ENCODE measurements at regions not wholly inside any gene's neighbourhood (a gene's known extent, or its start where the extent isn't known, plus 50 kb on each side); places are given as distances from the start of the nearest gene placed in this dataset.

DNA sequence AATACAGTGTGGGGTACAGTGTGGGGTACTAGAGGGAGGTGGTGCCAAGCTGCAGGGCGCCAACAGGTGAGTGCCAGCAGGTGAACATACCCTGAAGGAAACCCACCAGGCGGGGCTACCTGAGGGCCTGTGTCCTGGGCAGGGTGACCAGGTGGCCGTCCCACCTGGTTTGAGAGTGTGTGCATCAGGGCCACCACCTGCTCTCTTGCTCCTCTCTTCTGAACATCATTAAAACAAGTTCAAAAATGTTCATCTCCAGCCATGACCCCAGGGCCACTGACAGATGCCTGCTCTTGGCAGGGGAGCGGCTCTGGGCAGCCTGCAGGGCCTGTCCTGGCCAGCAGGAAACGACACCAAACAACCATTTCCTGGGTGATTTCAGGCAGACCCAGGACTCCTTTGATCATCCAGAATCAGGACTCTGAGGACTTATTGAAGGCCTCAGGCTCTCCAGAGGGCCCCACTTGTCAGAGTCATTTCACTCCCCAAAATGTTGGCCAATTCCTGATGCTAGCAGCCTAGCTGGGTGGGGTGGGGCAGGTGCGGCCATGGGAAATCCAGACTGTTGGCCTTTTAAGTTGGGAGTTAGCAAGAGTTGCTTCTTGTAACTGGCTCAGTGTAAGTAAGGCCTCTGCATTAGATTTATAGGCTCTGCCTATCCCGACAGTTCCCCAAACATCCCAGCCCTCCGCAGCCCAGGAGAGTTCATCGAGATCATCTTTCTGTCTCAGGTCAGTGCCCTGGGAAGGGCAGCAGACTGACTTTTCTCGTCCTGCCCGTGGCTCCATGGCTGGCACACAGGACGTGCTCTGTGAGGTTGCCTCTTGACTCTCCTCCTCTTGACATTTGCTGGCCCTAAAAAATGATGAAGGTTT is 111.5 kb upstream of the ZNF236 start:
- POLR2A ChIA-PET: no interaction called here
- Histone ChIP-seq H3K4me3 (ENCODE audit: low read depth, low read length) (no peak overlapping the region), H3K36me3 (ENCODE audit: control insufficient read depth, insufficient read depth, low read length) (no peaks in the 10 kb centered on the region), H3K27me3 (ENCODE audit: control insufficient read depth, insufficient read depth, low read length) (no peaks in the 10 kb centered on the region)
- no peak for DNase-seq (ENCODE audit: low read depth)
- TF ChIP-seq, protein P1, sequence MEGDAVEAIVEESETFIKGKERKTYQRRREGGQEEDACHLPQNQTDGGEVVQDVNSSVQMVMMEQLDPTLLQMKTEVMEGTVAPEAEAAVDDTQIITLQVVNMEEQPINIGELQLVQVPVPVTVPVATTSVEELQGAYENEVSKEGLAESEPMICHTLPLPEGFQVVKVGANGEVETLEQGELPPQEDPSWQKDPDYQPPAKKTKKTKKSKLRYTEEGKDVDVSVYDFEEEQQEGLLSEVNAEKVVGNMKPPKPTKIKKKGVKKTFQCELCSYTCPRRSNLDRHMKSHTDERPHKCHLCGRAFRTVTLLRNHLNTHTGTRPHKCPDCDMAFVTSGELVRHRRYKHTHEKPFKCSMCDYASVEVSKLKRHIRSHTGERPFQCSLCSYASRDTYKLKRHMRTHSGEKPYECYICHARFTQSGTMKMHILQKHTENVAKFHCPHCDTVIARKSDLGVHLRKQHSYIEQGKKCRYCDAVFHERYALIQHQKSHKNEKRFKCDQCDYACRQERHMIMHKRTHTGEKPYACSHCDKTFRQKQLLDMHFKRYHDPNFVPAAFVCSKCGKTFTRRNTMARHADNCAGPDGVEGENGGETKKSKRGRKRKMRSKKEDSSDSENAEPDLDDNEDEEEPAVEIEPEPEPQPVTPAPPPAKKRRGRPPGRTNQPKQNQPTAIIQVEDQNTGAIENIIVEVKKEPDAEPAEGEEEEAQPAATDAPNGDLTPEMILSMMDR (IDR thresholded peaks at IDR 0.05; ENCODE audit: insufficient read depth, low read depth, low read length): no peak
- CTCF ChIA-PET: interaction anchor here (0.9 to 1.7 kb wide), 4 partner anchors 29 to 363 kb away, joined by 3 to 10 read pairs (median 4); no protein-coding TSS in a partner anchor

DNA sequence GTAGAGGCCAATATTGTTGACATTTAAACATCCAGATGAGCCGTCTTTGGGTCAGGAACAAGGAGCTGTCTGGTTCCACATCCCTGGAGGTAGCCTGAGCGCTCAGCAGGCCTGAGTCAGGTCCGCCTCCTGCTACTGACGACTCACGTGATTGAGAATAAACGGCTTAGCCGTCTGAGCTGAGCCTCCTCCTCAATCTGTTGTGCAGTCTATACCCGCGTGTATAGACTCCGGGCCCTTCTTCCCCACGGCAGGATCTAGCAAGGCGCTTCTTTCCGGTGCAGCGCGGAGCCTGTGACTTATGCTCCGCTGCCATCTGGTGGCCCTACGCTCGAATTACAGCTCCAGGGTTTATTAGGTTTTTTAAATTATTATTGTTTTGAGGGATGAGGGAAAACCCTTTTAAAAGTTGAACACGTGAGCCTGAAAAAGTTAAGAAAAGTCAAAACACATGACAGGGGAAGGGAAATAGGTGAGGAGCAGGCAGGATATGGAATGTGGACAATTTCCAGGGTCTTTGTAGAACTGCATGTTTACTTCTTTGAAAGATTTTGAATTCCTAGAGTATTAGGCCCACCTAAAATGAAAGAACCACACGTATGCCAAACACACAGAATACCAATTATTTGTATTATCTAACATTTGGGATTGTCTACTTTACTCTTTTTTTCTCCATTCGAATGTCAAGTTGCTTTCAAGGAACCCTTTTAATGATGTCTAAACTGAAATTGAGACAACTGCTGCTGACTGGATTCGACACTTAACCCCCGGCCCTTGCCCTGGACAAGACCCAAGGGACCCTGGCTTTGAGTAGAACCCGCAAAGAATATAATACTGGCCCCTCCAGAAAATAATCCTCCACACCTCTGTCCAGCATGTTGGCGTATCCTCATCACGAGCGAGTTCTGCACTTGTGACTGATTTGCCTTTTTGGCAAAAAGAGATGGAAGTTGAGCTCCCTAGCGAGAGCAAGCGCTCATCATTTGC is 112.4 kb upstream of the ZNF236 start:
- ChIA-PET POLR2A (no interaction called here), CTCF (interaction anchor here (0.6 to 3.6 kb wide), 32 partner anchors 10 to 469 kb away, joined by 3 to 70 read pairs (median 4); no protein-coding TSS in a partner anchor)
- TF ChIP-seq, protein P1 (IDR thresholded peaks at IDR 0.05; ENCODE audit: insufficient read depth, low read depth, low read length): peak; percentile 89
- Histone ChIP-seq H3K36me3 (ENCODE audit: control insufficient read depth, insufficient read depth, low read length) (no peaks in the 10 kb centered on the region), H3K4me3 (ENCODE audit: low read depth, low read length) (no peak overlapping the region), H3K27me3 (ENCODE audit: control insufficient read depth, insufficient read depth, low read length) (no peaks in the 10 kb centered on the region)
- DNase-seq (ENCODE audit: low read depth): no peak

DNA sequence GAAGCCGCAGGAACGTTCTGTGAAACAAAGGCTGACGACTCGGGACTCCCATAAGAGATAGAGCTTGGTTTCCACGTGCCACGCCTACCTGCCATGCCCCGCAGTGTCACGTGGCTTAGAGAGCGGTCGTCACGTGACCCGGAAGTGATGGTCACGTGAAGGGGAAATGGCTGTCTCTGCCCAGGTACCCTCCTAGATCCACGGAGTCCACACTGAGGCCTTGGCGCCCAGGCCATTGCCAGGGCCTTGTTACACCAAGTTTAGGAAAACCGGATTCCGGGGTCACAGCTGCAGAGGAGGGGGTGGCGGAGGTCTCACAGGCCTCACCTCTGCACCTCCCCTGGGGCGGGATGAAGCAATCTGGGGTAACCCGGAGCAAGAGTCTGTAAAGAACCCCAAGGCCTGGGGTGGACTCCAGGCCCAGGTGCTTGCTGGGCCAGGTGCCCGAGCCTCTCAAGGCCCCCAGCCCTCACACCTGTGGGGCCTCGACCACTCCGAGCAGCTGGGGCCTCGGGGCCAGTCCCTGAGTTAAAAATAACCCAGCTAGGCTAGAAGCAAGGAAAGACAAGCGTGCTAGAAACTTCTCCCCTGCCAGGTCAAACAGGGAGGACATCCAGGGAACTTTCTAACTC is 113.5 kb upstream of the ZNF236 start:
- Histone ChIP-seq H3K36me3 (ENCODE audit: control insufficient read depth, insufficient read depth, low read length) (no peaks in the 10 kb centered on the region), H3K4me3 (ENCODE audit: low read depth, low read length) (no peak overlapping the region), H3K27me3 (ENCODE audit: control insufficient read depth, insufficient read depth, low read length) (no peaks in the 10 kb centered on the region)
- ChIA-PET CTCF (interaction anchor here (0.8 to 3.6 kb wide), 19 partner anchors 9 to 452 kb away, joined by 3 to 70 read pairs (median 4); no protein-coding TSS in a partner anchor), POLR2A (no interaction called here)
- TF ChIP-seq, protein P1 (IDR thresholded peaks at IDR 0.05; ENCODE audit: insufficient read depth, low read depth, low read length): no peak
- DNase-seq (ENCODE audit: low read depth): no peak

DNA sequence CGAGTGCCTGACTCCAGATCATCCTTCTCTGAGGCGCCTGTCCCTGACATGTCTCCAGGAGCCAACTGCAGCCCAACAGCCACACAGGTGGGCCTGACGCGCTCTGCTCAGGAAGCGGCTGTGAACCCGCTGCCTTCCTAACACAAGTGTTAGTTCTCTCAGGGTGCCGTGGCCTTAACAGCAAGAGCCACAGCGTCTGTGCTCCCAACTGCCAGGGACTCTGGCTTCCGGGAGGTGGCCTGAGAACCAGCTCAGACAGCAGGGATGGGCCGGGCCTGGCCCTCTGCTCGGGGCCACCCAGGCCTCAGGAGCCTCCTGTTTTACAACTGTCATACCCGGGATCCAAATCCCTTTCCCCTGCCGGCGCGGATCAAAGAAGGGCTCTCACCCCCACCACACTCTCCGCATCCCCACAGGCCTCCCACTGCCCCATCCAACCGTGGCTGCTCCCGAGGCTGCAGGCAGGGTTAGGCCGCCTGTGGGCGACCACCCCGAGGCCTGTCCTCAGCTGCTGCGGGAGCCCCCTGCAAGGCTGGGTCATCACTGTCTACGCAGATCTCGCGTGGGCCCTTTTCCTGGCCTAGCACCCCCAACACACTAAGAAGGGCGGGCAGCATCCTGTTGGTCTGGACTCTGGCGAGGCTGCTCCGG is 114.2 kb upstream of the ZNF236 start:
- TF ChIP-seq, protein P1 (IDR thresholded peaks at IDR 0.05; ENCODE audit: insufficient read depth, low read depth, low read length): no peak
- POLR2A ChIA-PET: interaction anchor here (0.6 kb wide), 1 partner anchor 1462 kb away, joined by 3 read pairs; no protein-coding TSS in a partner anchor
- Histone ChIP-seq H3K36me3 (ENCODE audit: control insufficient read depth, insufficient read depth, low read length) (no peaks in the 10 kb centered on the region), H3K27me3 (ENCODE audit: control insufficient read depth, insufficient read depth, low read length) (no peaks in the 10 kb centered on the region), H3K4me3 (ENCODE audit: low read depth, low read length) (no peak overlapping the region)
- DNase-seq (ENCODE audit: low read depth): no peak
- CTCF ChIA-PET: interaction anchor here (1.2 to 3.6 kb wide), 3 partner anchors 29 to 320 kb away, joined by 3 to 70 read pairs (median 3); no protein-coding TSS in a partner anchor

All from BJ (cell line).